Fibroblast of skin of right quadriceps (primary cell): ENCODE measurements at regions not wholly inside any gene's neighbourhood (a gene's known extent, or its start where the extent isn't known, plus 50 kb on each side); places are given as distances from the start of the nearest gene placed in this dataset.
"Not testable (repeated sequence)": the region's sequence is repeated elsewhere in the genome, so short reads cannot be mapped to it uniquely, and the experiment has no call there.

ENCODE experiments used
- DNase-seq: peaks from one replicate; pipeline ENCODE4 v3.0.0-alpha.2; 2013

DNA sequence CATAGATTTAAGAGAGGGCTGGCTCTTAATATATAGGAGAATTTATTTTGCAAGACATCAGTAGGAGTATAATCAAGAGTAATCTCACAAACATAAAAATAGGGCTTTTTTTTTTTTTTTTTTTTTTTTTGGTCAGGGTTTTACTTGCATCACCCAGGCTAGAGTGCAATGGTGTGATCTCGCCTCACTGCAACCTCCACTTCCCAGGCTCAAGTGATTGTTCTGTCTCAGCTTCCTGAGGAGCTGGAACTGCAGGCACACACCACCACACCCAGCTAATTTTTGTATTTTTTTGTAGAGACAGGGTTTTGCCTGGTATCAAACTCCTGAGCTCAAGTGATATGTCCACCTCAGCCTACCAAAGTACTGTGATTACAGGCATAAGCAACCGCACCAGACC, 535.3 kb downstream of the CCSER2 start:
- no peak for DNase-seq

DNA sequence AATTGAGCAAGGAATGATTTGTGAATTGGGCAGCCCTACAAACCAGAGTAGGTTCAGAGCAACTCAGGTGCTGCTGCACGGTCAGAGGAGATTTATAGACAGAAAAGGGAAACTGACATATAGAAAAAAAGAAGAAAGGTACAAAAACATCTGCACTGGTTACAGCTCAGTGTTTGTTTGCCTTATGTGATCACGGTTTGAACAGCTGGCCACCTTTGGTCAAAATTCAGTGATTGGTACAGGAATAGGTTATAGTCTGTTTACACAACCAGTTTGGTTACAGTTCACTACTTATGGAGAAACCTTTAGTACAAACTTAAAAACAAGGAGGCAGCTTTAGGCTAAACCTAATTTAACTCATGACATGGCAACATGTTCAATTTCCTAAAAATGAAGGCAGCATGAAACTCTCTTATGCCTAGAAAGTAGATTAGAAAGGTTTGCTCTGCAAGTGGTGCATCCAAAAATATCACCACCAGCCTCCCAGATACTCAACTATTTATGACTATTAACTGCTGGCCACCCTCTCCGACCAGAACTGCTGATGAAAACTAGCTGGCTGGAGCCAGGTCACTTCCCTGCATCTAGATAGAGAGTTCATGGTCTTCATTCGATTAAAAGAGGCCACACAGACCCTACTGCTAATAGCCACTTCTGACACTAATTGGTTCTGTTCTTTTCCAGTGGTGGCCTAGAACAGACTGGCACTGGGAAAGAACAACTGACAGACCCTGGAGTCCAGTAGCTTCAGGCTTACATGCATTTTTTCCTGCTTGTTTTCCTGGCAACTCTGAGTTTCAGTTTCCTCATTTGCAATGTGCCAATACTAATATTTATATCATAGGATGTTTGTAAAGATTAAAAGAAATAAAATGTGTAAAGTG, 548.0 kb downstream of the CCSER2 start:
- DNase-seq: no peak

DNA sequence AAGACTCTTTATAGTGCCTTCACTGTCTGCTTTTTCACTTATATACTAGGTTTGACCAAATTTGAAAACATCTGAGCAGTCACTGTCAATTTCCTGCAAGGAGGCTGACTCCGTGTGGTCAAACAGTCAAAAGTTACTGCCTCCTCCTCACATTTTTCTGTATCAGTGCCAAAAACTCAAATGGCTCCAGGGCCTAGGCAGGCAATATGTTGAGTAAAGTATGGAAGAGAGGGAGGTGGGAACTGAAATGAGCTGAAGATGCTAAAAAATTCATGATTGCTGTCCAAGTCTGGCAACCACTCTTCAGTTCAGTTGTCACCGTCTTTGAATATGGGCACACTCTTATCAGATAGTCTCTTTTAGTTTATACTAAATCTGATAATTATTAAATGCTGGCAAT, 551.6 kb downstream of the CCSER2 start:
- no peak for DNase-seq

DNA sequence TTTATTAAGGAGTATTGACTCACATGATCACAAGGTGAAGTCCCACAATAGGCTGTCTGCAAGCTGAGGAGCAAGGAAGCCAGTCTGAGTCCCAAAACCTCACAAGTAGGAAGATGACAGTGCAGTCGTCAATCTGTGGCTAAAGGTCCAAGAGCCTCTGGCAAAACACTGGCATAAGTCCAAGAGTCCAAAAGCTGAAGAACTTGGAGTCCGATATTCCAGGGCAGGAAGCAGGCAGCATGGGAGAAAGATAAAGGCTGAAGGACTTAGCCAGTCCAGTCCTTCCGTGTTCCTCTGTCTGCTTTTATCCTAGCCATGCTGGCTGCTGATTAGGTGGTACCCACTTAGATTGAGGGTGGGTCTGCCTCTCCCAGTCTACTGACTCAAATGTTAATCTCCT, 553.3 kb downstream of the CCSER2 start:
- DNase-seq: not testable (repeated sequence)

DNA sequence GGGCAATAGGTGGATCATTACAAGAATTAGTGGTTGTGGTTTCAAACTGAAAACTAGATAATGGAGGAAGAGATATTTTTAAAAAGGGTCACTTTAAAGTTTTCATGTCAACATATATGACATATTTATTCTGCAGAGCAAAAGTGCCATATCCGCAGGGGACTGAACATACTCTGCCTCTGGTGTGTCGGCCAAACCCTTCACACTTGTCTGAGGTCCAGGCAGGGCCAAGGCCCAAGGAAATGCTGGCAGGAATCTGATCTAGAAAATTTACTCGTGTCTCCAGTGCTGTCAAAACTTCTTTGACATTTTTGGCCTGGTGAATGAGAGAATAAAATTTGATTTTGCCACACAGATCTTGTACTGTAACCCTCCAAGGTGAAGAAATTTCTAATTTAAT, 562.3 kb downstream of the CCSER2 start:
- no peak for DNase-seq

DNA sequence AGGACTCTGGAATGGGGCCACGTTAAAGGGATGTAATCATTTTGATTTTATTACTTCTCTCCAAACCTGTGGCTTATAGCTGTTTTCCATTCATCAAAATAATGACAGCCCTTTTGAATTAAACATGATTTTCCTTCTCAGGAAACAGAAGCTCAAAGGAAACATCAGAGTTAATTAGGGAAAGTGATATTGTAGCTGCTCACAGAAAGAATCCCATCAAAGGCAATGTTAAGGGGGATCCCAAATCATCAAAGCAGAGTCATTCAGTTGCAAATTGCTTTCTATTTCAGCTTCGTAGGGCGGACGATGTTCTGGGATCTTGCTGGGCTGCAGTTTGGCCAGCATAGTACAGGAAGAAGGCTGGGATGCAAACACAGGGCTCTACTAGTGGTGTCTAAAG, 563.2 kb downstream of the CCSER2 start:
- DNase-seq: no peak

DNA sequence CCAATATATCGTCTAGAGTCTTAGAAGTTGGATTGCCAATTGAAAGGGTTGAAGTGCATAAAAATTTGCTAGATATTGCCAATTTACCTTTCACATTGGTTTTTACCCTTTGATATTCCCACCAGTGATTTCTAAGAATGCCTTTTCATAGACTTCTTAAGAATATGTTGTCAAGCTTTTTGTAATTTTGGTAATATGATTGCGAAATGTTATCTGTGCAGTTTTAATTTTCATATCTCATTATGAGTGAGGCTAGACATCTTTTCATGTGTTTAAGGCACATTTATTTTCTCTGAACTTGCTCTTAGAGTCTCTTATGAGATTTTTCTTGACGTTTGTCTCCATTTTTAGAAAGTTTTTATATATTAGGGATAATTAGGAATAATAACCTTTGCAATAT, 567.2 kb downstream of the CCSER2 start:
- DNase-seq: no peak

DNA sequence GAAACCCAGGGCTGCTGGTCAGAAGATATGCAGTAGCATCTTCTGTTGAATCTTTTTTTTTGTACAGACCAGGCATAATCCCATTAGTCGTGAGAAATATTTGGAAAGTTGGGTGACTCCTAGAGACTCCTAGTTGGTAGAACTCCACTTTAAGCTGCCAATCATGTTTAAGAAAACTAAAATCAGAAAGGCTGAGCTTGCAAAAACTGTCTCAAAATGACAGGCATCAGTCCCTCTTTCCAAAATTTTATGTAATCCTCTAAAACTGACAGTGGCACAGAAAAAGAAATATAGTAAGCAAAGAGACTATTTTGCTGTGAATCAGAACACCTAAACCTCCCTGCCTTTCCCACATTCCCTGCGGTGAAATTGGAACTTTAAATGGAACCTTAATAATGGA, 568.5 kb downstream of the CCSER2 start:
- no peak for DNase-seq

DNA sequence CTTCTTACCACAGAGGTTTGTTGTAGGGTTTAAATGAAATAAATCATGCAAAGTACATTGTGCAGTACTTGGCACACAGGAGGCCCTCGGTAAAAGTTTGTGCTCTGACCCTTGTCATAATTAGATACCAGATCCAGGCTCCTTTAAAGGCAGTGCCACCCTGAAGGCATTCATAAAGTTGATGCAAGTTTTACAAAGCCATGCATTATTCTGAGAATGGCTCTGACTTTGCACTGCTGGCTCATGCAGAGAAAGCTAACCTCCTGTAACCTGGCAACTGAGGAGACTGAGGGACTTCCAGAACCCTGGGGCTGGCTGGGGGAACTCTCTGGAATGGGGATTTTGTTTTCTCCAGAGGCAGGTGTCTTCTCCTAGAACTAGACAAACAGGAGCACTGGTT, 570.9 kb downstream of the CCSER2 start:
- DNase-seq: no peak

DNA sequence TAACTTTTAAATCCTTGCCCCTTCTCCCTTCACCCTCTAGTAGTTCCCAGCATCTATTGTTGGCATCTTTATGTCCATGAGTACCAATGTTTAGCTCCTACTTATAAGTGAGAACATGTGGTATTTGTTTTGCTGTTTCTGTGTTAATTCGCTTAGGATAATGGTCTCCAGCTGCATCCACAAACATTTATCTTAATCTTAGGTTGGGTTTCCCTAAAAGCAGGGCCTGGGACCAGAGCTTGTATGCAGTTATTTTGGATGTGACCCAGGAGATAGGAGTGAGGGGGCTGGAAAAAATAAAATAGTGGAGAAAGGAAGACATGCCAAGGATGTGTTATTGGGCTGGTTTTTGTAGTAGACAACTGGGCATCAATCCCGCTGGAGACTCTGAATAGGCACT, 571.8 kb downstream of the CCSER2 start:
- no peak for DNase-seq

DNA sequence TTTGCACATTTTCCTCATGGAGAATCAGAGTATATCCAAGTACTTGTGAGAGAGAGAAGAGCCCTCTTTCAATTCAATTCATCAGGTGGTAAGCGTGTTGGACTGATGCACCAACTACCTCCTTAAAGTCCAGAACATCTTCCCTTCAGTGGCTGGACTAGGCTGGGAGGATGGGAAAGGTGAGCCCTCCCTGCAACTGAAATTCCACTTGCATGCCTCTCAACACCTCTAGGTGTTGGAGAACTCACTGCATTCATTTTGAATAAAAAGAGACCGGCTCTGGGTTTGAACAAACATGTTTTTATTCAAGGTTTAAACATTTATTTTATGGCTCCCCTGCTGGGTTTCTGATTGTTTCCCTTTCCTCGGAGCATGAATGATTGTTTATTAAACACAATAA, 573.5 kb downstream of the CCSER2 start:
- no peak for DNase-seq

DNA sequence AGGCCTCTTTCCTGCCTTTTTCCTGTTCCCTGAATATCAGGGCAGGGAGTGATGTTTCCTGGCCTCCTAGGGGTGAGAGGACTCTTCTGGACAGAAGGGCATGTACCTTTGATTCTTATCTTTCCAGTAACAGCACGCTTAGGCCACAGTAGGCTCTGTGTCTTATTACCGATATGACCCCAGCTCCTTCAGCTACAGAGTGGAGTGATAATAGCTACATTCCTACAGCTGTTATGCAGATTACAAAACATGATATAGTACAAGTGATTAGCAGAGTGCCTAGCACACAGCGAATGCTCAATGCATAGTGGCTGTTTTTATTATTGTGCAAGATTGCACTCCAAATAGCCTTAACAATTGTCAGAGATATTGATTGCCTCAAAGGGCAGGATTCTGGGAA, 574.2 kb downstream of the CCSER2 start:
- DNase-seq: no peak

DNA sequence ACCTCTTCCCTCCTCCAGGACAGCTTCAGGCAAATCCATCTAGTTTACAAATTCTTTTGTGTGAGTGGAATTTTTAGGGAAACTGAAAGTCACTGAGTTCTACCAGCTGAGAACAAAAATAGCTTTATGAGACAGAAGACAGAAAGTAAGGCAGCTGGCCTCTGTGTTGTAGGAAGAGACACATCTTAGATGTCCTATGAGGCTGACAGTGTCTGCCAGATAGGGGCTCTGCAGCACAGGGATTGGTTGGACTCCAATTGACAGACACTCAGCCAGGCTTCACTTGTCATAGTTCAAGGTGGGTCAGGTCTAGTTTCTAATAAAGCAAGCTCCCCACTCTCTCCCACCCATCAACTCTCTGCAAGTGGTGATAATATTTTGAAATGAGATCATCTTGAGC, 574.9 kb downstream of the CCSER2 start:
- DNase-seq: no peak

DNA sequence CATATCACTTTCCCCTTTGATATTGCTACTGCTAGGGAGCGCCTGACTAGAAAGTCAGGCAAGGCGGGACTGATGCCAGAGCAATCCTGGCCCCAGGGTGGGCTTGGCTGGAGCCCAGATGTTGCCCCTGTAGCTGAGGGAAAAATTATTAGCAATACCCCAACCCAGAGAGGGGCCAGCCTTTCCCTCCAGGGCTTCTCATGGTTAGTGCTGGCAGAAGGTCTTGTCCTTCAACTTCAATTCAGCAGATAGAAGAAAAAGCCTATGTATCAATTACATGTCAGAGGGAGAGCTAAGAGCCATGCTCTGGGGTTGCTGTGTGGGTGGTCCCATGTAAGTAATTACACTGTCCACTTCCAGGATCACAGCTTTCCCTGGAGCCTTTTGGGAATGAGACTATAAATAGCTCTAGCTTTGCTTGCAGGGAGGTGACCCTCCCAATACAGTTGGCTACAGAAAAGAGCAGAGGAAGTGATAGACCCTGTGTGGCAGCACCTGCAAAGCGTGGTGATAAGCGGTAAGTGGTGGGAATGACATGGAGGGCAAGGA, 579.1 kb downstream of the CCSER2 start:
- DNase-seq: no peak

DNA sequence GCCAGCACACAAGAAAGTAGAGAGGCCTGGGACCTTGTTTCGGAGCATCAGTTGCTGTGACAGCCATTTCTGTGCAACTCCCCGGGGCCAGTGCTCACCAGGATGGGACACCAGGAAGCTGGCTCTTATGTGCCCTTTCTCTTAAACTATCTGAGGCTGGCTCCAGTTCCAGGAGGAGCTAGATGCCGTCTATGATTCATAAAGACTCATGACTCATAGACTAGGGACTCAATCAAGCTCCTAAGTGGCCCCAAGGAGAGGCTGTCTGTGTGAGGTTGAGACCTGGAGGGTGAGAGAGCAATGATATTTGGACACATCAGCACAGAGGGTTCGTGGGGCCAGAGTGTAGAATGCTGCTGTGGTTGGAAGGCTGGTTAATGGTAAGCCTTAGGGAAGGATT, 580.1 kb downstream of the CCSER2 start:
- no peak for DNase-seq

DNA sequence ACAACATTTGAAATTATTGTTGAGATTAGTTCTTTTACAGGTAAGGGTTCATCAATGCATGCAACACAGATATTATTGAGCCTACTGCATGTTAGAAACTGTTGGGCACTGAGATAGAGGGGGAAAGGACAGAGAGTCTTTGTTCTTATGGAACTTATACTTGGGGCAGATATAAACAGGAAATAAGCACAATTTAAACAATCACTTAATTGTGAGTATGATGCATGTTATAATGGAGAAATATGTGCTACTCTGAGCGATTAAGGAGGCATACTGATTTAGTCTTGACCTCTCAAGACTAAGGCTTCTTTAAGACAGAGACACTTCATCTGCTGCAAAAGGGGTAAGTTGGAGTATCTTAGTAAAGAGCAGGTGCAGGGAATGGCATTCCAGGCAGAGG, 593.3 kb downstream of the CCSER2 start:
- no peak for DNase-seq

DNA sequence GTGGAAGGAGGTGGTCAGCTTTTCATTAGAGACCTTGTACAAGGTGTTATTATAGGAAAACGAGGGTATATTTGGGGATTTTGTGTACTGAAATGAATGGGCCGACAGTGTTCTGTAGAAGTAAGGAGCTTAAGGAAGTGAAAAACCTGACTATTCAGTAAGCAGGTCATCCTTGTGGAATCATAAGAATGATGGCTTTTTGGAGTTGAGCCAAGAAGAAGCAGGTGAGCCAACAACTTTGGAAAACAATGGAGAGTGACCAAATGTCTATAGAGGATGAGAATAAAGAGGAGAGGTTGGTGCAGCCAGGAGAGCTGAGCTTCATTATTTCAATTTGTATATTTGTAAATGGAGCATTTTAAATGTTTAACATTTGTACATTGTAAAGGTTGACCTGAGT, 595.7 kb downstream of the CCSER2 start:
- DNase-seq: no peak

DNA sequence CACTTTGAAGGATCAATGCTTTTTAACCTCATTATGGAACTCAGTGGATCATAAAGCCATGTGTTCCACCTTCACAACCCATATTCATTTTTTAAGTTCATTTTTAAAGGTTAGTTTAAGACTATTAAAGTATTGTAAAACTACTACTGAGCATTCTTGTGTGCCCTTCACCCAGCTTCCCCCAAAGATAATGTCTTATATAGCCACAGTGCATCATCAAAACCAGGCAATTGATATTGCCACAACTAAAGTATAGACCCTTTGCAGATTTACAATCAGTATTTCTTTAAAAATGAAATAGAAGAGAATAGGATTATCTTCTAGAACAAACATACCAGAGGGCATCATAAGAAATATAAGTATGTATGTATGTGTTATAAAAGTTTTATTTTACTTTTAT, 597.1 kb downstream of the CCSER2 start:
- DNase-seq: no peak

DNA sequence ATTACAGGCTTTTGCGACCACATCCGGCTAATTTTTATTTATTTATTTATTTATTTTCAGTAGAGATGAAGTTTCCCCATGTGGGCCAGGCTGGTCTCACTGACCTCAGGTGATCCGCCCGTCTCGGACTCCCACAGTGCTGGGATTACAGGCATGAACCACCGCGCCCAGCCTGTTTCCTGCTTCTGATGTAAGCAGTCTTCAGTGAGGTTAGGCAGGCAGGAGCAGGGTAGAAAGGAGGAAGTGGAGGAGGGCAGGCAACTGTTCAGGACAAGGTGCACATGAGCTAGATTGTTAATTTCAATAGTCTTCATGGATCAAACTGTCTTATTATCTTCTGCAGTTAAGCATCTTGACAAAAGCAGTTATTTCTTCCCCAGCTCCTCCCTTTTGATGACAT, 605.0 kb downstream of the CCSER2 start:
- no peak for DNase-seq

DNA sequence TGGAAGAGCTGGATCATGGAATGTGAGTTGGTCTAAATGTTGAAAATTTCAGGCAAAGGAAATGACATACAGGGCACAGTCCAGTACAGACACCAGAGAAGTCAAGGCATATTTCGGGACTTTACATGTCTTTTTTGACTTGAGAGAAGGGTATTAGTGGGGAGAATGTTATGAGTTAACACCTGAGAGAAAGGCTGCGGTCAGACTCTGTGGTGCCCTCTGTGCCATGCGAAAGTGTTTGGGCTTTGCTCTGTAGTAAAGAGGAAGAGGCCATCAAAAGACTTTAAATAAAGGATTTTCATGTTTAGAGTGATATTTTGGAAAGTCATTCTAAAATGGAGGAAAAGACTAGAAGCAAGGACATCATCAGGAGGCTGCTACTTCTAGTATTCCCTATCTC, 607.4 kb downstream of the CCSER2 start:
- no peak for DNase-seq

DNA sequence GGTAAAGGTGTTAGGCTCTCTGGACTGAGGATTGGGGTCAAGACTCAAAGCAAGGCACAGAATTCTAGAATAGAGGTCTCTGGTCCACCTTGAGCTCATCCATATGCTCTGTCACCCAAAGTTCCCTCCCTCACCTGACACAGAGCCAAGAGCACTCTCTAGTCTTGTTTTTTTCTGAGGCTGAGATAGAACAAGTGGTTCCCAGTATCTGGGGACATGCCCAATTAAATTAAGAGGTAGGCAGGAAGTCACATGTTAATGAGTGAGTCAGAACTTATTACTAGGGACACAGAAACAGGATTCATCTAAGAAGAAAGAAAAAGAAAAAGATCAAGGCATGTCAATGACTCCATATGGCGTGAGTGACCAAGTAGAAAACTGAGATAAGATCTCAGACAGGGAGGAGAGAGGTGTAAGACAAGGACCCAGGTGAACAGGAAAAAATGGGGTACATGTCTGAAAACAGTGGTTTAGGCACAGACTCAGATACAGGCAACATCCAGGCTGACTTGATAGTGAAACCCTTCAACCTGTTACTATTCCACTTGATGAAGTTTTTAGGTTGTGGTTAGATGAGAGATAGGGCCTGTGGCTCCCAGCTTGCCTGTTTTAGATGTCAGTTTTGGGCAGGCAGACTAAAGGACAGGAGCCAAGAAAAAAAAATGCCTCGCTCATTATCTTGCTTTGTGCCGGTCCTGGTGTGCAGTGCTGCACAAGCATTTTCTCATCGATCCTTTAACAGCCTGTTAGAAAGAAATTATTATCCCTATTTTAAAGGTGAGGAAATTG, 609.9 kb downstream of the CCSER2 start:
- no peak for DNase-seq

DNA sequence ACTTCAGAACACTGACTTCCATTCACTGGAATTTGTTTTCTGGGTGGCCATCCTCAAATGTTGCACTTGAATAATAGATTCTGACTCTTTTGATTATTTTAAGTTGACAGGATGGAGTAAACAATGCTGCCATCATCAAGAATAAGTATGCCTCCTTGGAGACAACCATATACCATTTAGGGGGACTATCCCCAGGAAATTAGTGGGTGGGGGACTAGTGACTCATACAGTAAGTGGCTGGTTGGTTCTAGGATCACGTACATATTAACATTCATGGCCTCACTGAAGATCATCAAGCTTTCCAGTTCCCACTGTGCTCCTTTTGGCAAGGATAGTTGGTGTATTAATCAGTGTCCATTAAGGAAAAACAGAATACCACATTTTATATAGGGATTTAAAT, 615.2 kb downstream of the CCSER2 start:
- no peak for DNase-seq

DNA sequence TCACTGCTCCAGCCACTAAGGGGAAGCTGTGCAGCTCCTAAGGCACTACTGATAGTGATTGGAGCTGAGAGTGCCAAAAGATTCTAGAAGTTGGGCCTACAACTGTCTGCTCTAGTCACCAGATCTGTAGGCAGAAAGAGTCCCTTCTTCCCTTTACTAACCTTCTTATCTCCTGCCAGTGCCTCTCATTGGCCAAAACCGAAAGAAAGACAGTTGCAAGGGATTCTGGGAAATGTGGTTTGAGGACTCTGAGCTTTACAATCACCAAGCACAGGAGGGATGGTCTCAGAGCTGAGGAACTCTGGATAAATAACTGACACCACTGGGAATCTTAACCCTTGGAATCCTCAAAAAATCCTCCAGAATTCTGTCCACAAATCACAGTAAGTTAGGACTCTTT, 615.8 kb downstream of the CCSER2 start:
- no peak for DNase-seq

DNA sequence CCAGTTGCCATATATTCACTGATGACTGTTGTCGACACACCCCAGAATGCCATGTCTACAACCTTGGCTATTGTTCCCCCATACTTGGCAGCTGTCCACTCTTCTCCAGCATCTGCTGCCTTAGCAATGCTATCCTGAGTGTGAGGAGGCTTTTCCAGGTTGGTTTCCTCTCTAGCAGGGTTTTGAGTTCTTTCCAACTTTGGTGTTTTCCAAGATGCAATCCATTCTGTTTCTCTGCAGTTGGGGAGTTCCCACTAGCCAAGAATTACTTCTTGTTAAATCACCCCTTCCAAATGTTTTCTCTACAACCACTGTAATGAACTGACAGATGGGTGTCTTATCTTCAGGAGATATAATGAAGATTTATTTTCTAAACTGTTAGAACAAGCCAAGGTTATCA, 617.4 kb downstream of the CCSER2 start:
- DNase-seq: no peak
